Endothelial cell of umbilical vein (primary cell): ENCODE measurements at regions not wholly inside any gene's neighbourhood (a gene's known extent, or its start where the extent isn't known, plus 50 kb on each side); places are given as distances from the start of the nearest gene placed in this dataset.

Experiments used
- BruUV-seq: library from RNA; stranded (reverse); fragments of 400-500 nt; replicated peaks from 2 replicates; lab custom pipeline; 2021; lab: Mats Ljungman, UMichigan
- CTCF ChIA-PET: fragments of 300-600, 350-600 bp; sonication (Branson Sonifier 250); formaldehyde crosslinking; loops from one replicate; lab custom pipeline; 2021; ENCODE audit warnings: antibody characterized with exemption, inconsistent platforms; lab: Charles Lee
- POLR2A ChIA-PET: fragments of 300-600, 350-600 bp; sonication (Branson Sonifier 250); formaldehyde crosslinking; loops from one replicate; lab custom pipeline; 2021; ENCODE audit warnings: antibody characterized with exemption, inconsistent platforms; lab: Charles Lee
- DNase-seq: peaks from one replicate; pipeline ENCODE4 v3.0.0-alpha.2; 2011; ENCODE audit warnings: low read depth, low spot score
- FAIRE-seq: peaks from 2 replicates; lab custom pipeline; 2011; peaks lifted over from hg19 to GRCh38; lab: Jason Lieb, UNC
- H2AFZ ChIP-seq: 2 replicates; pipeline ENCODE4 v1.6.0; 2012; ENCODE audit warnings: low read depth, low read length, control low read depth, inconsistent platforms
- H3K27ac ChIP-seq: 2 replicates; pipeline ENCODE4 v1.5.1; 2011; ENCODE audit warnings: low read depth, mild to moderate bottlenecking, control low read depth, low read length, moderate library complexity; ENCODE audit not compliant: insufficient read depth
- H3K27me3 ChIP-seq, 2 experiments: 2 replicates each; pipeline versions ENCODE4 v1.6.0 to v1.6.1; 2011; ENCODE audit warnings: low read length in 2 of 2, mixed read lengths in 1 of 2; ENCODE audit not compliant: control insufficient read depth in 2 of 2, insufficient read depth in 2 of 2
- H3K36me3 ChIP-seq, 2 experiments: 2 replicates in 1 of 2; 3 replicates in 1 of 2; pipeline ENCODE4 v1.5.1; 2011; ENCODE audit warnings: low read length in 2 of 2, mild to moderate bottlenecking in 1 of 2, moderate library complexity in 1 of 2; ENCODE audit not compliant: control insufficient read depth in 2 of 2, insufficient read depth in 2 of 2; ENCODE audit errors: extremely low read depth in 1 of 2
- H3K4me1 ChIP-seq: 3 replicates; pipeline ENCODE4 v1.5.1; 2011; ENCODE audit warnings: mild to moderate bottlenecking, low read length; ENCODE audit not compliant: control insufficient read depth, insufficient read depth; ENCODE audit errors: extremely low read depth
- H3K4me2 ChIP-seq: 2 replicates; pipeline ENCODE4 v1.6.1; 2011; ENCODE audit warnings: low read length, control low read depth, mixed read lengths; ENCODE audit not compliant: insufficient read depth
- H3K4me3 ChIP-seq, 3 experiments: fragments of 200-600 bp in 1 of 3; sonication (generic), shearing (Covaris generic) in 1 of 3; replicated peaks in 1 of 3; 2 replicates each; pipeline ENCODE4 v1.5.1; 2011 to 2016; ENCODE audit warnings: control low read depth in 3 of 3, low read length in 3 of 3, mild to moderate bottlenecking in 2 of 3, inconsistent platforms in 1 of 3, low read depth in 1 of 3, moderate library complexity in 1 of 3; ENCODE audit not compliant: insufficient read depth in 1 of 3
- H3K79me2 ChIP-seq: 2 replicates; pipeline ENCODE4 v1.6.0; 2012; ENCODE audit warnings: low read length, inconsistent platforms; ENCODE audit not compliant: control insufficient read depth, insufficient read depth
- H3K9ac ChIP-seq: replicated peaks from 2 replicates; pipeline ENCODE3; 2011; ENCODE audit warnings: low read length, control low read depth; ENCODE audit not compliant: insufficient read depth; ENCODE audit errors: extremely low read depth
- H3K9me1 ChIP-seq: replicated peaks from 3 replicates; pipeline ENCODE4 v1.6.0; 2011; ENCODE audit warnings: mild to moderate bottlenecking, low read length; ENCODE audit not compliant: control insufficient read depth, insufficient read depth; ENCODE audit errors: extremely low read depth
- H3K9me3 ChIP-seq: replicated peaks from 2 replicates; pipeline ENCODE4 v1.5.1; 2012; ENCODE audit warnings: low read length, inconsistent platforms; ENCODE audit not compliant: control insufficient read depth, insufficient read depth
- H4K20me1 ChIP-seq: replicated peaks from 2 replicates; pipeline ENCODE3; 2011; ENCODE audit warnings: mild to moderate bottlenecking, low read length; ENCODE audit not compliant: control insufficient read depth, insufficient read depth; ENCODE audit errors: extremely low read depth
- EZH2 ChIP-seq: IDR thresholded peaks from 2 replicates; pipeline ENCODE4 v1.6.1; 2012; ENCODE audit warnings: borderline replicate concordance, low read depth, mild to moderate bottlenecking, moderate library complexity, low read length, inconsistent platforms; ENCODE audit not compliant: severe bottlenecking
- FOS ChIP-seq: IDR thresholded peaks from 2 replicates; pipeline ENCODE4 v1.6.1; 2011; ENCODE audit warnings: mild to moderate bottlenecking, low read length, moderate library complexity, borderline replicate concordance; ENCODE audit not compliant: insufficient read depth
- GATA2 ChIP-seq: IDR thresholded peaks from 2 replicates; pipeline ENCODE4 v1.7.0; 2011; ENCODE audit warnings: low read depth, mild to moderate bottlenecking, moderate library complexity, mixed read lengths, low read length; ENCODE audit not compliant: insufficient read length, insufficient read depth
- JUN ChIP-seq: IDR thresholded peaks from 2 replicates; pipeline ENCODE4 v1.6.1; 2011; ENCODE audit warnings: borderline replicate concordance, low read depth; ENCODE audit not compliant: insufficient read length, insufficient read depth
- MAX ChIP-seq: IDR thresholded peaks from 2 replicates; pipeline ENCODE4 v1.6.1; 2011; ENCODE audit not compliant: insufficient read depth, insufficient read length
- MYC ChIP-seq: IDR thresholded peaks from one replicate; pipeline ENCODE4 v1.6.1; 2011; ENCODE audit warnings: mild to moderate bottlenecking, low read depth, low read length
- POLR2A ChIP-seq: IDR thresholded peaks from 2 replicates; pipeline ENCODE4 v1.6.1; 2012; ENCODE audit warnings: low read depth, mild to moderate bottlenecking, control low read depth, low read length
- POLR2AphosphoS5 ChIP-seq: IDR thresholded peaks from 2 replicates; pipeline ENCODE4 v1.6.1; 2012; ENCODE audit warnings: low read depth, mild to moderate bottlenecking, control low read depth, low read length, moderate library complexity; ENCODE audit not compliant: insufficient read depth
- dilution Hi-C: fragments of 300-500 bp; cut with MboI; formaldehyde crosslinking; loops from one replicate; pipeline ENCODE4 v1.15.0; 2019; ENCODE audit warnings: low sequenced_read_pairs; ENCODE audit not compliant: extremely low pct_ligation_motif_present
- intact Hi-C: fragments of 100-400 bp; cut with micrococcal nuclease; formaldehyde crosslinking; loops from one replicate; pipeline ENCODE4 v1.10.0; 2022
- TF ChIP-seq, protein P1 (sequence below), 2 donors: IDR thresholded peaks; 1 replicate in 1 of 2; 2 replicates in 1 of 2; pipeline ENCODE4 v1.5.1; 2011; ENCODE audit warnings: low read length in 2 of 2, mild to moderate bottlenecking in 2 of 2, moderate library complexity in 2 of 2, control low read depth in 1 of 2, inconsistent platforms in 1 of 2, low read depth in 1 of 2; ENCODE audit not compliant: insufficient read depth in 1 of 2; ENCODE audit errors: extremely low read depth in 1 of 2

DNA sequence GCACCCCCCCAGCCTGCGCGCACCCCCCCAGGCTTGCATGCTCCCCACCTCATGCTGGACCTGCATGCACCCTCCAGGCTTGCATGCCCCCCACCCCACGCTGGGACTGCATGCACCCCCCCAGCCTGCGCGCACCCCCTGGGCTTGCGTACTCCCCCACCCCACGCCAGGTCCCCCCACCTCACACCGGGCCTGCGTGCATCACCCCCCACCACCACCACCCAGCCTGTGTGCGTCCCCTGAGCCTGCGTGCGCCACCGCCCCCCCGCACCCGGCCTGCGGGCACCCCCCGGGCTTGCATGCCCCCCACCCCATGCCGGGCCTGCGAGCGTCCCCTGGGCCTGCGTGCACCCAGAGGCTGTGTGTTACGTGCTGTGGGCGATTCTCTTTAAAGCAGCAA is 61.0 kb upstream of the SLCO4A1 start:
- no peak overlapping the region for H2AFZ ChIP-seq
- intact Hi-C loops: no loop called here

GRCh38 chr20:62581806-62582205 is 60.5 kb upstream of the SLCO4A1 start:
- POLR2A ChIA-PET: no interaction called here
- Histone ChIP-seq H3K4me1 (no peaks in the 10 kb centered on the region), H4K20me1 (no peaks in the 10 kb centered on the region), H3K79me2 (no peaks in the 10 kb centered on the region), H3K36me3 (no peaks in the 10 kb centered on the region), H2AFZ (no peak overlapping the region), H3K9me3 (no peaks in the 10 kb centered on the region), H3K27me3 (peaks cover 4 to 12% of the 10 kb centered on the region in 2 experiments), H3K9ac (no peak overlapping the region), H3K27ac (no peak overlapping the region), H3K4me2 (no peak overlapping the region), H3K4me3 (no peak overlapping the region), H3K9me1 (no peaks in the 10 kb centered on the region)
- DNase-seq: no peak
- CTCF ChIA-PET: no interaction called here
- FAIRE-seq: no peak
- intact Hi-C loops (no loop called here), dilution Hi-C loops (no loop called here)
- no TSS peak for BruUV-seq
- no peak for TF ChIP-seq MAX
- TF ChIP-seq, protein P1, sequence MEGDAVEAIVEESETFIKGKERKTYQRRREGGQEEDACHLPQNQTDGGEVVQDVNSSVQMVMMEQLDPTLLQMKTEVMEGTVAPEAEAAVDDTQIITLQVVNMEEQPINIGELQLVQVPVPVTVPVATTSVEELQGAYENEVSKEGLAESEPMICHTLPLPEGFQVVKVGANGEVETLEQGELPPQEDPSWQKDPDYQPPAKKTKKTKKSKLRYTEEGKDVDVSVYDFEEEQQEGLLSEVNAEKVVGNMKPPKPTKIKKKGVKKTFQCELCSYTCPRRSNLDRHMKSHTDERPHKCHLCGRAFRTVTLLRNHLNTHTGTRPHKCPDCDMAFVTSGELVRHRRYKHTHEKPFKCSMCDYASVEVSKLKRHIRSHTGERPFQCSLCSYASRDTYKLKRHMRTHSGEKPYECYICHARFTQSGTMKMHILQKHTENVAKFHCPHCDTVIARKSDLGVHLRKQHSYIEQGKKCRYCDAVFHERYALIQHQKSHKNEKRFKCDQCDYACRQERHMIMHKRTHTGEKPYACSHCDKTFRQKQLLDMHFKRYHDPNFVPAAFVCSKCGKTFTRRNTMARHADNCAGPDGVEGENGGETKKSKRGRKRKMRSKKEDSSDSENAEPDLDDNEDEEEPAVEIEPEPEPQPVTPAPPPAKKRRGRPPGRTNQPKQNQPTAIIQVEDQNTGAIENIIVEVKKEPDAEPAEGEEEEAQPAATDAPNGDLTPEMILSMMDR (IDR thresholded peaks at IDR 0.05; ENCODE audit: extremely low read depth in 1 of 2, insufficient read depth in 1 of 2, low read depth in 1 of 2, low read length in 2 of 2): no peak
- TF ChIP-seq EZH2: no peak
- no peak for TF ChIP-seq FOS
- no peak for TF ChIP-seq POLR2A
- TF ChIP-seq JUN: no peak
- no peak for TF ChIP-seq GATA2
- TF ChIP-seq POLR2AphosphoS5: no peak

More for the DNA sequence above, 61.0 kb upstream of the SLCO4A1 start:
- Histone ChIP-seq H4K20me1 (no peaks in the 10 kb centered on the region), H3K9me1 (no peaks in the 10 kb centered on the region), H3K79me2 (no peaks in the 10 kb centered on the region), H3K36me3 (no peaks in the 10 kb centered on the region), H3K4me2 (no peak overlapping the region), H3K9me3 (no peaks in the 10 kb centered on the region), H3K27me3 (peaks cover 4 to 12% of the 10 kb centered on the region in 2 experiments), H3K4me3 (no peak overlapping the region), H3K4me1 (no peaks in the 10 kb centered on the region), H3K27ac (no peak overlapping the region), H3K9ac (no peak overlapping the region)
- TF ChIP-seq MYC (no peak), GATA2 (no peak), FOS (no peak), POLR2A (no peak), EZH2 (no peak), JUN (no peak), MAX (no peak)
- FAIRE-seq: no peak
- dilution Hi-C loops: no loop called here
- no peak for DNase-seq
- ChIA-PET CTCF (no interaction called here), POLR2A (no interaction called here)
- no TSS peak for BruUV-seq
